UCSD-AML1 (cell line): ENCODE measurements at regions not wholly inside any gene's neighbourhood (a gene's known extent, or its start where the extent isn't known, plus 50 kb on each side); places are given as distances from the start of the nearest gene placed in this dataset.
"Not testable (repeated sequence)": the region's sequence is repeated elsewhere in the genome, so short reads cannot be mapped to it uniquely, and the experiment has no call there.

Experiments used
- DNase-seq: peaks from one replicate; lab custom pipeline; 2025; ENCODE audit not compliant: unreplicated experiment; lab: John Stamatoyannopoulos, UW

GRCh38 chr9:26125693-26126092 lies 447.4 kb upstream of the TUSC1 start:
- DNase-seq: no peak

DNA sequence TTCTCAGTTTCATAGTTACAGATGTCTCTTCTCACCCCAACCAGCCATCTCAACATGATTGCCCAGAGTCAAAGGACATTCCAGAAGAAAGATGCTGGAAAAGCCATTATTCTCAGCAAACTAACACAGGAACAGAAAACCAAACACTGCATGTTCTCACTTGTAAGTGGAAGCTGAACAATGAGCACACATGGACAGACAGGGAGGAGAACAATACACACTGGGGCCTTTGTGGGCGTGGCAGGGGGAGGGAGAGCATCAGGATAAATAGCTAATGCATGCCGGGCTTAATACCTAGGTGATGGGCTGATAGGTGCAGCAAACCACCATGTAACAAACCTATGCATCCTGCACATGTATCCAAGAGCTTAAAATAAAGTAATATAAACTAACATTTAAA lies 437.8 kb upstream of the TUSC1 start:
- not testable (repeated sequence) for DNase-seq

DNA sequence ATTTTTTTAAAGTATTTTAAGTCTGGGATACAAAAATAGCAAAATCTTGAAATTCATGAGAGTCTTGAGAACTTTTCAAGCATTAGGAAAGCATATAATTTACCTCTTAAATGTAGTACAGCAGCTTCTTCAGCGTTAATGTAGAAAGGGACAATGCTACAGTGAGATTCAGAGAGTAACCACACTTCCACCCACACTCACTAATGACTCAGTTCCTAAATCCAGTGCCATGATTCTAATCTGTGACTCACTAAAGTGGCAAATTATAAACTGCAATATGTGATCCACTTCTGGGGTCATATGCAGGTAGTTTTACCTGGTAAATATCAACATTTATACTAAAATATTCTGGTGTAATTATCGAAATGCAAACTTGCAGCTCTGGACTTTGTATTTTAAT lies 434.5 kb upstream of the TUSC1 start:
- DNase-seq: no peak

DNA sequence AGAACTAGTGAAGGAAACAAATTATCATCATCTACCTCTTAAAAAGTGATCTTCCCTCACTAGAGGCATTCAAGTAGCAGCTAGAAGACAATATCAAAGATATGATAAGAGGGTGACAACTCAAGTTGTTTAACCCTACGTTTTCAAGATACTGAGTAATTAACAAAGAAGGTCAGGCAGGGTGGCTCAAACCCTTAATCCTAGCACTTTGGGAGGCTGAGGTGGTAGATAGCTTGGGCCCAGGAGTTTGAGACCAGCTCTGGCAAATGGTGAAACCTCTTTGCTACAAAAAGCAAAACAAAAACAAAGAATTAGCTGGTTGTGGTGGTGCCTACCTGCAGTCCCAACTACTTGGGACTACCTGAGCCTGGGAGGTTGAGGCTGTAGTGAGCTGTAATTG lies 408.2 kb upstream of the TUSC1 start:
- DNase-seq: no peak

DNA sequence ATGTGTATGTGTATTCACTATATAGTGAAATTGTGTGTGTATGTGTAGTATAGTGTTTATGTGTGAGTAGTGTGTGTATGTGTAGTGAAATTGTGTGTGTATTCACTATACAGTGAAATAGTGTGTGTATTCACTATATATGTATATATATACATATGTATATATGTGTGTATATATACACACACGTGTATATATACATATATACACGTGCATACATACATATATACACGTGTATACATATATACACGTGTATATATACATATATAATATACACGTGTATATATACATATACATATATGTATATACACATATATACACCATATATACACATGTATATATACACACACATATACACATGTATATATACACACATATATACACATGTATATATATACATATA lies 403.6 kb upstream of the TUSC1 start:
- no peak for DNase-seq

DNA sequence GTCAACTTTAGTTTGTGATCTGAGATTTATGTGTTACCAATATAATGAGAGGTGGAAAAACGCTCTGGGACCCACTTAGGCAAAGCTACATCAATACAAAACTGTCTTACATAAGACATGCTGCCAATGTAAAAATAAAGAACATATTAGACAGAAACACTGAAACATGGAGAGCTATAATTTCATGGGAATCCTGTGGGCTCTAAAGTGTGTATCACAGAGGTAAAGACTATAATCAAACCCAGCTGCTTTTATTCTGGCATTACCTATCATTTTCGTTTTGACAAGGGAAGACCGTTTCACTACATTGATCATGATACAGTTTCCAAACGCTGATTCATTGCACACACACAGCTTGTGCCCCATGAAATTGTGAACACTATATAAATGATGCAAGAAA lies 400.5 kb upstream of the TUSC1 start:
- no peak for DNase-seq

GRCh38 chr9:26077860-26078259 lies 399.6 kb upstream of the TUSC1 start:
- no peak for DNase-seq

GRCh38 chr9:26067608-26068007 lies 389.4 kb upstream of the TUSC1 start:
- DNase-seq: no peak

- no peak for DNase-seq
Measured at GRCh38 chr9:26066237-26066636, 388.0 kb upstream of the TUSC1 start.

GRCh38 chr9:26061948-26062575 lies 383.8 kb upstream of the TUSC1 start:
- DNase-seq: no peak

DNA sequence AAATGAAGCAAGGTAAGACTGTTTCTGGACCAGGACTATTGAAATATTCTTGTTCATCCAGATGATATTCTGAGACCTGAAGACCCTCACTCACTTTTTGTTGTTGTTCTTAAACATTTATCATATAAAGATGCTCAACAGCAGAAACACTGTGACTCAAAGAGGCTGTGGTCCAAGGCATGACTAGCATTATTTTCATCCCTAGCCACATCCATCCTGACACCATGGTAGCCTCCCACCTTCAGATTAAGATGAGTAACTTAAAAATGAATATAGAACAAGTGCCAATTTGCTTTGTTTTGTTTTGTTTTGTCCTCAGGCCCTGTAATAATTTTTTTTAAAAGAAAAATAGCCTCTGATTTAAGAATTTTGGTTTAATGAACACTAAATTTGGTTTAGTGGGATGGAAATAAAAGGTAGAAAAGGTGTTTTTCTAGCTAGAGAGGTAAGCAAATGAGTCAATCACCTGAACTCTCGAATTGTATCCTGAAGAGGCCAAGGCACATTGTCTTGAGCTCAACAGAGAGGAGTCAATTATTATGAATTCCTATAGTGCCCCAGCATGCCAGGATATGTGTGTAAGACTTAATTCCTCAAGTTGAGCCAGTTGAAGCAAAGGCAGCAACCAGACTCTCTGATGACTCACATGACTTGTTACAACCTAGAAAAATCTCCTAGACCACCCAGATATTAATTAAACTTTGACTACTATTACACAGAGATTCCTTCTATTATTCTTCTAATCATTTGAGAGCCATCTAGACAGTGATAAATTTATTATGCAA lies 380.1 kb upstream of the TUSC1 start:
- DNase-seq: no peak

DNA sequence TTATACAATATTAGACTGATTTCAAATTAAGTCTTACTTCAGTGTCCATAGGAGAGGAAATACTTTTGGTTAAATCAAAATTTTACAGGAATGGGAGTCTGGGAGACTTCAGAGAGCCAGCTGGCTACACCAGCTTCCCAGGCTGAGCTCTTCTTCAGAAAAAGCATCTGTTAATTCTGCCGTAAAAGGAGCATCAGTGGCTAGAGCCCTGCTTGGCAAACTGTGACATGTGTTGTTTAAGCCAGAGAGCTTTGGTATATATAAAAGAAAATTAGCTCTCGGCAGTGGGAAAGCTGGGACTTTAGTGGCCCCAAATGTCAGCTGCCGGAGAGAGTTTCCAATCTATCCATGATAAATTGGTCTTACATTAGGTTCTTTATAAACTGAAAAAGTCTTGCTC lies 378.8 kb upstream of the TUSC1 start:
- DNase-seq: no peak

- no peak for DNase-seq
Measured at GRCh38 chr9:26054600-26055520, 376.6 kb upstream of the TUSC1 start.

DNA sequence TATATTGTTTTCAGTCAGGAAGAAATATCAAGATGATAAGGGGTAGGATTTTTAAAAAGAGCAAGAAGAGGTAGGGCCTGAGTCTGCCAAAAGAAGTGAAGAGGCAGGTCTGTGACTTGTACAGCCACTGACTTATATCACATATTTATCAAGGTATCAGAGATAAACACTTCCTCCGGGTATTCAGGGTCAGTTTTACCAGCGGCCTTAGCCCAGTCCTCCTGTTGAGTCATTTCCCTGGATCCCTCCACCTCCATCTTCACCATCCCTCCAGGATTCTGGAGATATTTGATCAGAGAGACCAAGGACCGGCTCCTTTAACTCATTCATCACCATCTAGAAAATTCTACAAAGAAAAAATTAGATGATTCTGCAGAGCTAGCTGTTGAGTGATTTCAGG lies 375.7 kb upstream of the TUSC1 start:
- DNase-seq: no peak

DNA sequence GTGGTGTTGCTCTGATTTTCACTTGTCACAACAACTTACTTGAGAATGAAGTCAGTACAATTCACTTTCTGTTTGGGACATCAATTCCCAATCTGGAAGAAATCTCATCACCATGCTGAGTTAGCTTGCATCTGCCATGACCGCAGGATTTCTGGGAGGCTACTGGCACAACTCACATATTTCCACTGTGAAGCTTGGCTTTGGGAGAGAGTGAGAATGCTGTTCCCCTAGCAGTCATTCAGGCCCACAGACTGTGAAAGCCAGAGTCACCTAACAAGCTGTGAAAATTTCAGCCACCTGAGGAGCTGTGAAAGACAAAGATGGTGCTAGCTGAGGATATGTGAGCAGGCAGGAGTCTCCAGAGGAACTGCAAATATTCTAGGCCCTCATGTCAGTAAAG lies 365.2 kb upstream of the TUSC1 start:
- DNase-seq: no peak

DNA sequence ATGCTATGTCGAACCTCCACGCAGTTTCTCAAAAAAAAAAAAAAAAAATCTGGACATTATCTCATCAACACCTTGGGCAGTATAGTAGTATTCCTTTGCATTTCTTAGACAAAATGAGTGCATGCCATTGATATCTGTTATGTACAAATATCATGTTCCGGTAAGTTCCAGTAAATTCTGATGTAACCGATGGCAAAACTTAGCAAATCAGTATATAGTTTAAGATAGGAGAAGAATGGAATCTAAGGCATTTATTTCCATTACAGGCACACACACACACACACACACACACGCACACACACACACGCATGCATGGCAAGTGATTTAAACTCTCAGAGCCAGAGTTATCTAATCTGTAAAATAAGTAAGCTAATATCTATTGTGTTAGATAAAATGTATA lies 356.5 kb upstream of the TUSC1 start:
- DNase-seq: no peak

DNA sequence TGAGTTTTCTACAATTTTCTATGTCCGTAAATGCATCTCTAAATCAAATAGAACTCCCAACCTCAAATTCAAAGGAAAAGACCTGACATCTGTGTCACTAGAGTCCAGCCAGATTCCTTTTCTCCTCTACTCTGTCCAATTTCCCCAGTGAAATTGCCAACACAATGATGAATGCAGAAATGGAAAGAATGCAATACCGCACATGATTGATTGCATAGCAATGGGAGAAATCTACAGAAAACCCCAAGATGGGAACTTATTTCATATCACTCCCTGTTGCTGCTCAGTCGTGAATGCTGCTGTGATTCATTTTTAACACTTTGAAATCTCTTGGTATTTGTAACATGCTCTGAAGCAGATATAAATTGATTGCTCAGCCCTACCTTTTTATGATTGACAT lies 355.1 kb upstream of the TUSC1 start:
- DNase-seq: no peak

- DNase-seq: no peak
Measured at GRCh38 chr9:26026423-26027100, 348.3 kb upstream of the TUSC1 start.

DNA sequence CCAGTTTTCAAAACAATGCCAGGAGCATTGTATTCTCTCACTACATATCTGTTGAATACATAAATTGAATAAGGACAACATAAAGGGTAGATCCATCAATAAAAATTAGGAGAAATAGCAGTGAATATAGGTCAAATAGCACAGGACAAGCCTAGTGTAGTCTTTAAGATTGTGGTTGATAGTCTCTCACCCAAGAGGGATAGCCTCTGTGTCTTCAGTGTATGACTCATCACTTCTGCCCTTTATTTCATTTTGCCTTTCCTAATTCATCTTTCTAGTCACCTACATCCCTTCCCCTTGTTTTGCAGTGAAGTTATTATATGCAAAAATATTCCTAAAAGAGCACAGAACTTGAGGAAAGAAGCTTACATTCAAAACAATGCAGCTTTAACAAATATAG lies 335.0 kb upstream of the TUSC1 start:
- no peak for DNase-seq

- DNase-seq: no peak
Measured at GRCh38 chr9:26012797-26013196, 334.6 kb upstream of the TUSC1 start.

DNA sequence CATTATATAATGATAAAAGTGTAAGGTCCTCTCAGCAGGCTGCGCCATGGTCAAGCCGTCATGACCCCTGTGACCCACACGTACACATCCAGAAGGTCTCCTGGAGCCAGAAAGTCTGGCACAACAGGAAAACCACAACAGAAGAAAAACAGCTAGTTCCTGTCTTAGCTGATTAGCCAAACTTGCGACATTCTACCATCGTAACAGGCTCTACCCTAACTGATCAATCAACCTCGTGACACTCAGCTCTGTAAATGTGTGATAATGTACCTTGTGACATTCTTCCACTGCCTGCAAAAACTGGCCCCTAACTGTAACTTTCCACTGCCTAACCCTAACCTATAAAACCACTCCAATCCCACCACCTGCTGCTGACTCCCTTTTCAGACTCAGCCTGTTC lies 316.4 kb upstream of the TUSC1 start:
- DNase-seq: peak; percentile 29
